ENCODE measurements at regions not wholly inside any gene's neighbourhood (a gene's known extent, or its start where the extent isn't known, plus 50 kb on each side); places are given as distances from the start of the nearest gene placed in this dataset.

- Mint-ChIP-seq H3K4me1 (ENCODE audit: low read depth, unreplicated experiment) (no peaks in the 10 kb centered on the region), H3K27me3 (ENCODE audit: unreplicated experiment) (no peaks in the 10 kb centered on the region), H3K4me3 (ENCODE audit: low read depth, unreplicated experiment) (no peak overlapping the region), H3K9me3 (ENCODE audit: low read depth, unreplicated experiment) (peaks cover 2% of the 10 kb centered on the region), H3K27ac (ENCODE audit: unreplicated experiment) (no peak overlapping the region), H3K36me3 (ENCODE audit: insufficient read depth, unreplicated experiment) (no peaks in the 10 kb centered on the region)
- TF ChIP-seq, protein P1, sequence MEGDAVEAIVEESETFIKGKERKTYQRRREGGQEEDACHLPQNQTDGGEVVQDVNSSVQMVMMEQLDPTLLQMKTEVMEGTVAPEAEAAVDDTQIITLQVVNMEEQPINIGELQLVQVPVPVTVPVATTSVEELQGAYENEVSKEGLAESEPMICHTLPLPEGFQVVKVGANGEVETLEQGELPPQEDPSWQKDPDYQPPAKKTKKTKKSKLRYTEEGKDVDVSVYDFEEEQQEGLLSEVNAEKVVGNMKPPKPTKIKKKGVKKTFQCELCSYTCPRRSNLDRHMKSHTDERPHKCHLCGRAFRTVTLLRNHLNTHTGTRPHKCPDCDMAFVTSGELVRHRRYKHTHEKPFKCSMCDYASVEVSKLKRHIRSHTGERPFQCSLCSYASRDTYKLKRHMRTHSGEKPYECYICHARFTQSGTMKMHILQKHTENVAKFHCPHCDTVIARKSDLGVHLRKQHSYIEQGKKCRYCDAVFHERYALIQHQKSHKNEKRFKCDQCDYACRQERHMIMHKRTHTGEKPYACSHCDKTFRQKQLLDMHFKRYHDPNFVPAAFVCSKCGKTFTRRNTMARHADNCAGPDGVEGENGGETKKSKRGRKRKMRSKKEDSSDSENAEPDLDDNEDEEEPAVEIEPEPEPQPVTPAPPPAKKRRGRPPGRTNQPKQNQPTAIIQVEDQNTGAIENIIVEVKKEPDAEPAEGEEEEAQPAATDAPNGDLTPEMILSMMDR (IDR thresholded peaks at IDR 0.05; ENCODE audit: unreplicated experiment): no peak
- CTCF ChIA-PET: no interaction called here
- intact Hi-C loops (cut with micrococcal nuclease; ENCODE audit: unreplicated experiment): no loop called here
- DNase-seq: no peak
- BruUV-seq (replicated peaks): no TSS peak
These were observed 104.1 kb downstream of the CNTN3 start for GRCh38 chr3:74510261-74510818.

DNA sequence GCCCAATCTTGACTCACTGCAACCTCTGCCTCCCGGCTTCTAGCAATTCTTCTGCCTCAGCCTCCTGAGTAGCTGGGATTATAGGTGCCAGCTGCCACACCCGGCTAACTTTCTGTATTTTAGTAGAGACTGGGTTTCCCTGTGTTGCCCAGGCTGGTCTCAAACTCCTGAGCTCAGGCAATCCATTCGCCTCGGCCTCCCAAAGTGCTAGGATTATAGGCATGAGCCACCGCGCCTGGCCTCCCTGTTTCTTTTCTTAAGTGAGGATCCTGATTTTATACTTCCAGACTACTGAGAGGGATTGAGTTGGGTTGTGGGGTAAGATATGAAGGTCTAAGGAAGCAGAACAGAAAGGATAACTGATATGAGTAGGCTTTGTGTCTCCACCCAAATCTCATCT is 106.8 kb downstream of the CNTN3 start:
- Mint-ChIP-seq H3K4me3 (ENCODE audit: low read depth, unreplicated experiment) (no peak overlapping the region), H3K27me3 (ENCODE audit: unreplicated experiment) (no peaks in the 10 kb centered on the region), H3K36me3 (ENCODE audit: insufficient read depth, unreplicated experiment) (no peaks in the 10 kb centered on the region), H3K9me3 (ENCODE audit: low read depth, unreplicated experiment) (peaks cover 3% of the 10 kb centered on the region), H3K27ac (ENCODE audit: unreplicated experiment) (no peak overlapping the region), H3K4me1 (ENCODE audit: low read depth, unreplicated experiment) (no peaks in the 10 kb centered on the region)
- intact Hi-C loops (cut with micrococcal nuclease; ENCODE audit: unreplicated experiment): no loop called here
- CTCF ChIA-PET: no interaction called here
- no peak for DNase-seq
- BruUV-seq (replicated peaks): no TSS peak
- TF ChIP-seq, protein P1 (IDR thresholded peaks at IDR 0.05; ENCODE audit: unreplicated experiment): no peak

GRCh38 chr3:74506246-74506645 is 108.2 kb downstream of the CNTN3 start:
- DNase-seq: no peak
- CTCF ChIA-PET: no interaction called here
- no peaks in the 10 kb centered on the region for H3K27me3 Mint-ChIP-seq (ENCODE audit: unreplicated experiment)
- H3K4me3 Mint-ChIP-seq (ENCODE audit: low read depth, unreplicated experiment): no peak overlapping the region
- no peak overlapping the region for H3K27ac Mint-ChIP-seq (ENCODE audit: unreplicated experiment)
- H3K36me3 Mint-ChIP-seq (ENCODE audit: insufficient read depth, unreplicated experiment): no peaks in the 10 kb centered on the region
- intact Hi-C loops (cut with micrococcal nuclease; ENCODE audit: unreplicated experiment): no loop called here
- BruUV-seq (replicated peaks): no TSS peak
- TF ChIP-seq, protein P1 (IDR thresholded peaks at IDR 0.05; ENCODE audit: unreplicated experiment): no peak
- peaks cover 8% of the 10 kb centered on the region for H3K9me3 Mint-ChIP-seq (ENCODE audit: low read depth, unreplicated experiment)
- no peaks in the 10 kb centered on the region for H3K4me1 Mint-ChIP-seq (ENCODE audit: low read depth, unreplicated experiment)

DNA sequence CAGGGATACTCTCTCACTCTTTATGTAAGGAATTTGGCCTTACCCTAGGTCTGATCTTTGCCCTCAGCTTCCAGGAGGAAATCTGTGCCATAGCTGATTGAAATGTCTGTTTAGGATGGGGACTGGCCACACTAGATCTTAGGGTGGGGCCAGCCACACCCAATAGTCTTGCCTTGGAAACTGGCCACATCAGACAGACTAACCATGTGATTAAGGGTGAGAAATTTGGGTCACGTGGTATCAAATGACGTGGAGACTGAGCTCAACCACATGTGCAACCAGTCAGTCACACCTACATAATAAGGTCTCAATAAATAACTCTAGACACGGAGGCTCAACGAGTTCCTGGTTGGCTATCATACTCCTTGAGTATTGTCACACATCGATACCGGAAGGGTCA is 113.5 kb downstream of the CNTN3 start:
- no peak for DNase-seq
- no peaks in the 10 kb centered on the region for H3K4me1 Mint-ChIP-seq (ENCODE audit: low read depth, unreplicated experiment)
- TF ChIP-seq, protein P1 (IDR thresholded peaks at IDR 0.05; ENCODE audit: unreplicated experiment): no peak
- no peak overlapping the region for H3K4me3 Mint-ChIP-seq (ENCODE audit: low read depth, unreplicated experiment)
- no TSS peak for BruUV-seq (replicated peaks)
- CTCF ChIA-PET: no interaction called here
- no peaks in the 10 kb centered on the region for H3K36me3 Mint-ChIP-seq (ENCODE audit: insufficient read depth, unreplicated experiment)
- no peaks in the 10 kb centered on the region for H3K27me3 Mint-ChIP-seq (ENCODE audit: unreplicated experiment)
- H3K27ac Mint-ChIP-seq (ENCODE audit: unreplicated experiment): no peak overlapping the region
- H3K9me3 Mint-ChIP-seq (ENCODE audit: low read depth, unreplicated experiment): peaks cover 6% of the 10 kb centered on the region
- intact Hi-C loops (cut with micrococcal nuclease; ENCODE audit: unreplicated experiment): no loop called here

Measured in Calu3 (cell line).